HG03558 (cell line): ENCODE measurements at regions not wholly inside any gene's neighbourhood (a gene's known extent, or its start where the extent isn't known, plus 50 kb on each side); places are given as distances from the start of the nearest gene placed in this dataset.

ENCODE experiments used
- ATAC-seq: cut with Tn5 transposase; IDR thresholded peaks from one replicate; pipeline ENCODE4 v1.9.1; 2021; ENCODE audit warnings: moderate number of reproducible peaks; ENCODE audit not compliant: unreplicated experiment; ENCODE audit errors: extremely low read depth

- no peak for ATAC-seq
Measured at GRCh38 chr17:77320044-77320440, 179.3 kb downstream of the SEC14L1 start.

DNA sequence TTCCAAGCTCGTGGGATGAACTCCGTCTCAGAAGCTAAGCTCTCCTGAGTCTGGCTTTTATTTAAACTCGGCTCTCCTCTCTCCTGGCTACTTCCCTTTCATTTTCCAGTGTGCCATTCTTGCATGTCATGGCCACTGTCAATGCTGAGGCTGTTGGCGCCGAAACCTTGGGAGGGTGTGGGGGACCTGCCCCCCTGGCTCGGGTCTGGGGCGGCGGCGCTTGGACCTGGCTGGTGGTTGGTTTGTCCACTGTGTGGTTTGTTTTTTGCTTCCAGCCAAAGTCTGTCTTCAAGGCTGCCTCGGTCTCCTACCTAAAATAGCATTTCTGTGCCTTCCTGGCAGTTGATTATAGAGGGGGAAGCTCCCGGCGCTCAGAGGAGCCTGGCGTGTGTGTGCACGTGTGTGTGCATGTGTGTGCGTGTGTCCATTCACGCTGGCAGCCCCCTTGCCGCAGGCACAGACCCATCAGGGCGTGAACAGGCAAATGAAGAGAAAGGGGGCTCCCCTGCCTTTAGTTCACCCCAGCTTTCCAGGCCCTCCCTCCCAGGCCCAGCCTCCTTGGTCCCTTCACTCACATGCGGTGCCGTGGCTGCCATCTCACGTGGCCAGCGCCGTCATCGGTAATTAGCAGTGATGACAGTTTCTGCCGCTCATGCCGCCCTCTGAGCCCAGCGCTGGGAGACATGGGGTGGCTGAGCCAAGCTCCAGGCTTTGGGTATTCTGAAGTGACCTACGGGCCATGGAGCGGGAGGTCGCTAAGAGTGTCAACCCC lies 179.9 kb downstream of the SEC14L1 start:
- ATAC-seq = no peak

DNA sequence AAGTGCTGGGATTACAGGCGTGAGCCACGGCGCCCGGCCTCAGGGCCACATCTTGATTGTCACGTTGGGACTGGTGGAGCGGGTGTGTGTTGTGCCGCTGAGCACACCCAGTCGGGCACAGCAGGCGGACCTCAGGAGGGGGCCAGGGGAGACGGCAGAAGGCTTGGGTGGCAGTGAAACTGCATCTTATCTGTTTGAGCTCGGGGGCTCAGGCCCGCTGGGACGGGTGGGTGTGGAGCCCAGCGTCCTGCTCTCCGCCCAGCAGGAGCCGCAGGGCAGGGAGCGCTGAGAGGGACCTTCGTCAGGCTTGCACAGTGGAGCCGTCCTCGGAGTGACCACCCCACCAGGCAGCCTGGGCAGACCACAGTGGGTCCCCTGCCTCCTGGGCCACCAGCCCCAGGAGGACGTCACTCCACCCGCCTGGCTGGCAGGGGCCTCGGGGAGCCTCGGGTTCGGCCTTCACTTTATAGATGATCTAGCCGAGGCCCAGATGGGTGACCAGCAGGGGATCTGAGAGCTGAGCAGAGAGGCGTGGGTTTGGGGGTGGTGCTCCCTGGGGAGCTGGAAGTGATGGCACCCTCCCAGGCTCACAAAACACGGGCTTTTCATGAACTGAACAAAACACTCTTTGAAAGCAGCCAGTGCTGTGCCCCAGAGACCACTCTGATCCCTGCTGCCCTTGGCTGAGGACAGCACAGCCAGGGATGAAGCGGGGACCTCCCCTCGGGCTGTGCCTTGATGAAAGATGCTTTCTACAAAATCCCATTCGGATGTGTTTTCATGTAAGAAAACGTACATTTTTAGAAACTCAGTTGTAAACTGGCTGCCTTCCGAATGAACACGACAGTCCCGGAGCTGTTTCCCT lies 181.1 kb downstream of the SEC14L1 start:
- no peak for ATAC-seq

GRCh38 chr17:77322514-77323412 lies 182.0 kb downstream of the SEC14L1 start:
- ATAC-seq = no peak

DNA sequence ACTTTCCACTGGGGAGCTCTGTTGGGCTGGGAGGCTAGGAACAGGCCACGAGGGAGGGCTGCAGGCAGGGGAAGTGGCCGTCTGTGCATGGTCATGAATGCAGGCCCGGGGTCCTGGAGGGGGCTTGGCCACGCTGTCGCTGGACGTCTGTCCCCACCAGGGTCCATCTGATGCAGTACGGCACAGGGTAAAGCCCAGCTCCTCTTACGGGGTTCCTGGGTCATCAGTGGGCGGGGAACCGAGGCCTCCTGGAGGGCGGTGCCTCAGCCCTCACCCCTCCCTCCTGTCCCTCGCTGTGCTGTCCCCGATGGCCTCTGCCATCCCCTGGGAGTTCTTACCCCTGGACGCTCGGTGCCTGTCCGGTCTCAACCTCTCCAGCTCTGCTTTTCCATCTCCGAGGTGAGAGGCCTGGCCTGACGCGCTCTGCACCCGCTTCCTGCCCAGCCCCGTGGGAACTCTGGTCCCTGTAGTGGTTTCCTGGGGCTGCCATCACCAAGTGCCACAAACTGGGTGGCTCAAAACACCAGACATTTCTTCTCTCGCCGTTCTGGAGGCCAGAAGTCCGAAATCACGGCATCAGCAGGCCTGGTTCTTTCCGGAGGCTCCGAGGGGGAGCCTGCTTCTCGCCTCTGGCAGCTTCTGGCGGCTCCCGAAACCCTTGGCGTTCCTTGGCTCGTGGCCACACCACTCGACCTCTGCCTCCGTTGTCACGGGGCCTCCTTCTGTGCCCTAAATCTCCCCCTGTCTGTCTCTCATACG lies 182.8 kb downstream of the SEC14L1 start:
- ATAC-seq = no peak

DNA sequence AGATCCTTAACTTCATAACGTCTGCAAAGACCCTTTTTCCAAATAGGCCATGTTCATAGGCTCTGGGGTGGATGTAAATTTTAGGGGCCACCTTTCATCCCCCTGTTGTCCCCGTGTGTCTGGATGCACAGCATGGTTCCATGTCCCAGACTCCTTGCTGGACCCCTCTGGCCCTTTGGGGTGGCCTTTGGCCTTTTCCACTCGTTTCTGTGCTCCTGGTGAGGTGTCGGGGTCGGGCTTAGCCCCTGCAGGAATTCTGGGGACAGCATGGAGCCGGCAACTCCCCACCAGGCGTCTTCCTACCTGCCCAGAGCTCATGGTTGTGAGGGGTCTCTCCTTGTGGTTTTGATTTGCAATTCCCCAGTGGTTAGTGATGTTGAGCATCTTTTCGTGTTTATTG lies 183.5 kb downstream of the SEC14L1 start:
- no peak for ATAC-seq

DNA sequence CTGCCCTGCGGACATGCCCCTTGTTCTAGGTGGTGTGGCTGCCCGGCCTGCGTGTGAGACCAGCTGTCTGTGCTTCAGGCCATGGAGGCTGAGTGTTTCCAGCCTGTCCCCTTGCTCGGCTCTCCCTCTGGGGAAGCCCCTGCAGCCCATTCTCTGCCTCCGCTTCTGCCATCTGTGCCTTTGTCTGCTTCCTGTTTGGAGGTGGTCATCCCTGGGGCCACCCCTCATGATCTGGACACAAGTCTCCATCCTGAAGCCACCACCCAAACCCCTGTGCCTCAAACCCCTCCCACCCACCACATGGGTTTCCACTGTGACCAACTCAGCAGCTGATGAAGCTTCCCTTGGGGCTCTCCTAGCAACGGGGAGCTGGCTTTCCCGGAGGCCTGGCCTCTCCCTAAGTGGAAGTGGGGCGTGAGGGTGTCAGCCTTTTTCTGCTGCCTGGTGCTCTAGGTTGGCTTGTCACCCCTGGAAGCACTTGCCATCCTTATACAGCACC lies 184.9 kb downstream of the SEC14L1 start:
- no peak for ATAC-seq

DNA sequence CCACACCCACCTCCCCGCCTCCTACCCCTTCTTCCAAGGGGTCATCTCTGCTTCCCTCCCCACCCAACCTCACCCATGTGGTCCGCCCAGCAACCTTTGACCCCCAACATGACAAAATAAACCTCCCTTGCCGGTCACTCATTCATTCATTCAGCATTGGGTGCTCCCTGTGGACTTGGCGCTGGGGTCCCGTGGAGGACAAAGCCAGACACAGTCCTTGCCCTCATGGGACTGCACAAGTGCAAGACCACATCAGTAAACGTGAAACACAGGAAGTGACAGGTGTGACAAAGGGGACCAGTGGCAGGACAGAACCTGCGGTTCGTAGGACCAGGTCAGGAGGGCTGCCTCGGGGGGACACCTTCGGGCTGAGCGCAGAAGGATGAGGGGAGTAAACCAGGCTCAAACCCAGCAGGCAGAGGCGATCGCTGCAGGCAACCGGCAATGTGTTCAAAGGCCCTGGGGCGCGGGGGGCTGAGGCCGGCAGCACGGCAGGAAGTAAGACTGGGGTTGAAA lies 185.4 kb downstream of the SEC14L1 start:
- no peak for ATAC-seq

GRCh38 chr17:77326636-77327035 lies 185.9 kb downstream of the SEC14L1 start:
- ATAC-seq = no peak

DNA sequence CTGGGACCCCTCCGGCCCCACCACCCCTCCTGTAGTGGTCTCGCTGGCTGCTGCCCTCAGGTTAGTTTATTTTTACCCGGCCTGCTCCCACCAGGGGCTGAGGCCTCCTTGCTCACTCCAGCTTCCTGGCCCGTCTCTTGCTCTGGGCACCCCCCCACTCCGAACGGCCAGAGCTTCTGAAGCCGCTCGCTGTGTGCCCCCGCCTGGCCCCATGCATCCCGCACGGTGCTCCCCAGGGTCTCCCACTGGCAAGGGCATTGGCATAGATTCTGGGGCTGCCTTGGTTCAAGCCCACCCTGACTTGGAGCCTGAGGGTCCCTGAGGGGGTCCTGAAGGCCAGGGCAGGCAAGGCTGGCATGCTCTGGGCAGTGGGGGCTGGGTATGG lies 186.4 kb downstream of the SEC14L1 start:
- ATAC-seq = no peak

- no peak for ATAC-seq
Measured at GRCh38 chr17:77327566-77328464, 187.0 kb downstream of the SEC14L1 start.

DNA sequence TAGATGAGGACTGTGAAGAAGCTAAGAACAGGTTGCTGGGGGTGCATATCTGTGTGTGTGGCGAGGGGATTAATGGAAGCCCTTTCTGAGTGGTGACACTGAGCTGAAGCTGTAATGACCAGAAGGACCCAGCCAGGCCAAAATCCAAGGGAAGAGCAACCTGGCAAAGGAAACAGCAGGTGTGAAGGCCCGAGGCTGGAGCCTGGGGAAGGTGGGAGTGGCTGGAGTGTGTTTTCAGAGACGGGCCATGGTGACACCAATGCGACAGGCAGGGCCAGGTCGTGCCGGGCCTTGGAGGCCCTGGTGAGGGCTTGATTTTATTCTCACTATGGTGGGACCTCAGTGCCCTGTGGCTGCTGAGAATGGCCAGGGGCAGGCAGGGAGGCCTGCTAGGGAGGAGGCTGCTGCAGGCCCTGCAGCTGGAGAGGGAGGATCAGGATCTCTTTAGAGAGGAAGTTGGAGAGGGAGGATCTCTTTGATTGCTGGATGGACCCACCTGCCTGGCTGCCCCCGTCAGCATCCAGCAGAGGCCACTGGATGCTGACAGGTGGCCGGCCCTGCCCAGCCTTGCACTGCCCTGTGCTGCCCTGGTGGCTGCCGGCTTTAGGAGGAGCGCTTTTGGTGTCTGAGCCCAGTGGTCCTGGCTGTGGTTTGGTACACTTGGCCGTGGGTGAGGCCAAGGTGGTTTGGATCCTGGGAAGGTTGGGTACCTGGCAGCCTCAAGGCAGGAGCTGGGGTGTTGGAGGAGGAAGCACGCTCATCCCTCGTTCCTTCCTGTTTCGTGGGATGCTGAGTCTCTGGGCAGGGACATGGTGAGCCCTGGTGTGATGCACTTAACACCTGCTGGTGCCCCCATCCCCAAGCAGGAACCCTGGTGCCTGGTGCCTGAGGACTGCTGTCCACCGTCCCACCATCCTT lies 188.3 kb downstream of the SEC14L1 start:
- ATAC-seq = no peak

DNA sequence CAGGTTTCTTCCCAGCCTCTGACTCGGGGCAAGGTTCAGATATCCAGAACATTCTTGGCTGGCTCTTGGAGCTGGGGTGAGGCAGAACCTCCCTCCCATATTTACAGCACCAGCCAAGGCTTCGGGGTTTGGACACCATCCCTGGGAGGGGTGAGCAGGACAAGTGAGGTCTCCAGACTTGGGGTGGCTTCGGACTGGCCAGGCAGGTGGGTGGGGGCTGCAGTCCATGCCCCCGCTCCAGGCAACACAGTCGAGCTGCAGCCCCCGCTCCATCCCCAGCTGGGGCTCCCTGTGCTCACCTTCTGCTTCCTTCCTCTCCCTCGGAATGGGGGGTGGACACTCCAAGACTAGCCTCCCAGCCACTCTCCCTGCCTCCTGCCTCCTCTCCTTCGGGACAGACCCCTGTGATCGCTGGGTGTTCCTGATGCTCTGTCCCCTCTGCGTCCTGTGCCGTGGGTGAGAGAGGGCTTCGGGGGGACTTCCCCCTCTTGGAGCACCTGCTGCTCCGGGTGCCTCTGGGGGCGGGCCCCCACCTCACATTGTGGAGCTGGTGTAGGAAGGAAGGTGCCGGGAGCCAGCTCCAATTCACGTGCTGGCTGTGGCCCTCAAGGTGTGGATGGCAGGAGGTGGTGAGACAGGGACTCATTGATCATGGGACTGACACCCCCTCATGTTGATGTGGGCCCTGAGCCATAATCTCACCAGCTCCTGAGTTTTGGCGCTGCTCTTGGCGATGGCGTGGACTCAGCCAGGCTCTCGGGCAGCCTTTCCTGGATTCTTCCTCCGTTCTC lies 189.2 kb downstream of the SEC14L1 start:
- no peak for ATAC-seq

- no peak for ATAC-seq
Measured at GRCh38 chr17:77330602-77331081, 189.9 kb downstream of the SEC14L1 start.

GRCh38 chr17:77331301-77331864 lies 190.6 kb downstream of the SEC14L1 start:
- peak; percentile 36 for ATAC-seq
